Pancreas (tissue), 10 donors: ENCODE measurements at regions not wholly inside any gene's neighbourhood (a gene's known extent, or its start where the extent isn't known, plus 50 kb on each side); places are given as distances from the start of the nearest gene placed in this dataset.

ENCODE experiments used
- ATAC-seq, 4 donors: fragments of 200-7000 bp; cut with Tn5 transposase; one replicate each; pipeline versions ENCODE4 v1.8.0 to v1.9.1; 2020; ENCODE audit warnings: mild to moderate bottlenecking in 4 of 4, moderate library complexity in 4 of 4
- DNase-seq, 6 donors: peaks; one replicate each; pipeline ENCODE4 v3.0.0-alpha.2; 2020
- FAIRE-seq: peaks from 2 replicates; lab custom pipeline; 2012; peaks lifted over from hg19 to GRCh38; lab: Jason Lieb, UNC
- H3K27ac ChIP-seq, 4 donors: fragments of 200-600 bp; sonication (generic); 1 replicate in 3 of 4; 2 replicates in 1 of 4; pipeline versions ENCODE4 v1.5.0 to v1.8.0; 2020
- H3K27me3 ChIP-seq, 4 donors: fragments of 200-600 bp; one replicate each; pipeline ENCODE4 v1.8.0; 2021
- H3K36me3 ChIP-seq, 3 donors: fragments of 200-600 bp; sonication (generic) in 1 of 3; one replicate each; pipeline versions ENCODE4 v1.5.0 to v1.8.0; 2020 to 2021
- H3K4me1 ChIP-seq, 3 donors: fragments of 200-600 bp; one replicate each; pipeline ENCODE4 v1.8.0; 2021
- H3K4me3 ChIP-seq, 4 donors: fragments of 200-600 bp; sonication (generic) in 2 of 4; one replicate each; pipeline versions ENCODE4 v1.5.0 to v1.8.0; 2020 to 2021
- H3K9me3 ChIP-seq, 4 donors: fragments of 200-600 bp; one replicate each; pipeline ENCODE4 v1.8.0; 2021
- CTCF ChIP-seq, 4 donors: fragments of 200-600 bp; sonication (generic) in 3 of 4; IDR thresholded peaks; one replicate each; pipeline versions ENCODE4 v1.5.0 to v1.8.0; 2021; ENCODE audit warnings: antibody characterized with exemption in 4 of 4
- WGBS, 2 donors: extraction: QIAGEN DNeasy Blood & Tissue Kit; methylation state at CpG; one replicate each; pipeline ENCODE4 v1.1.7; 2013; 5-methylcytosine and 5-hydroxymethylcytosine counted together
- intact Hi-C, 3 donors: fragments of 100-400 bp; cut with DNase I; formaldehyde crosslinking; loops; one replicate each; pipeline versions ENCODE4 v1.11.1 to v1.14.2; 2022
- donor health status: healthy with polysubstance abuse.
- donor health status: DM: no; HTN: no; CAD: no; lungs with moderate emphysema.
- donor health status: DM: no; HTN: no; CAD: no.
- donor health status: control.
- donor health status: control.
- donor health status: Bipolar disorder and iron deficiency.
- donor health status: DM: yes; HTN: yes; CAD: no.
- donor health status: DM: no; HTN: no; CAD: no.
- donor health status: DM: no; HTN: no; CAD: no.
- donor health status: DM: yes; HTN: yes; CAD: no.

- no peaks in the 10 kb centered on the region for H3K4me1 ChIP-seq
- FAIRE-seq (no peak), DNase-seq (no peak), ATAC-seq (no peak)
- H3K27me3 ChIP-seq = no peaks in the 10 kb centered on the region
- no peaks in the 10 kb centered on the region for H3K36me3 ChIP-seq
- H3K27ac ChIP-seq = no peak overlapping the region
- intact Hi-C loops = no loop called here
- 76 to 84% methylated on average over 2 of the region's 2 CpGs for WGBS, 2 donors
- H3K9me3 ChIP-seq = no peaks in the 10 kb centered on the region
- H3K4me3 ChIP-seq = no peak overlapping the region
- no peak for TF ChIP-seq CTCF (IDR thresholded peaks at IDR 0.05)
These were observed 70.9 kb downstream of the DIRAS3 start for GRCh38 chr1:67979532-67979931.

- FAIRE-seq = no peak
- 45 to 53% methylated on average over 5 of the region's 5 CpGs for WGBS, 2 donors
- no peak overlapping the region for H3K4me3 ChIP-seq
- H3K27me3 ChIP-seq = no peaks in the 10 kb centered on the region
- DNase-seq = no peak
- no peak for TF ChIP-seq CTCF (IDR thresholded peaks at IDR 0.05)
- H3K4me1 ChIP-seq = no peaks in the 10 kb centered on the region
- ATAC-seq = no peak
- no peaks in the 10 kb centered on the region for H3K36me3 ChIP-seq
- intact Hi-C loops = no loop called here
- no peaks in the 10 kb centered on the region for H3K9me3 ChIP-seq
- H3K27ac ChIP-seq = no peak overlapping the region
These were observed 71.4 kb downstream of the DIRAS3 start for GRCh38 chr1:67978890-67979516.

GRCh38 chr1:67977756-67978155, 72.7 kb downstream of the DIRAS3 start:
- H3K27me3 ChIP-seq = no peaks in the 10 kb centered on the region
- FAIRE-seq = no peak

GRCh38 chr1:67973051-67973450, 77.4 kb downstream of the DIRAS3 start:
- intact Hi-C loops = no loop called here
- H3K4me1 ChIP-seq = no peaks in the 10 kb centered on the region
- H3K27me3 ChIP-seq = no peaks in the 10 kb centered on the region
- H3K36me3 ChIP-seq = no peaks in the 10 kb centered on the region
- H3K27ac ChIP-seq = no peak overlapping the region
- ATAC-seq = no peak
- FAIRE-seq = no peak
- DNase-seq = no peak
- no peaks in the 10 kb centered on the region for H3K9me3 ChIP-seq
- H3K4me3 ChIP-seq = no peak overlapping the region
- no peak for TF ChIP-seq CTCF (IDR thresholded peaks at IDR 0.05)

More at GRCh38 chr1:67977756-67978155, 72.7 kb downstream of the DIRAS3 start:
- DNase-seq = no peak
- Histone ChIP-seq H3K36me3 (no peaks in the 10 kb centered on the region), H3K27ac (no peak overlapping the region), H3K9me3 (no peaks in the 10 kb centered on the region), H3K4me3 (no peak overlapping the region), H3K4me1 (no peaks in the 10 kb centered on the region)
- ATAC-seq = no peak
- 57 to 60% methylated on average over 3 of the region's 3 CpGs for WGBS, 2 donors
- no peak for TF ChIP-seq CTCF (IDR thresholded peaks at IDR 0.05)
- intact Hi-C loops = no loop called here

- DNase-seq (no peak), ATAC-seq (no peak), FAIRE-seq (no peak)
- WGBS, 2 donors = 51 to 52% methylated on average over 2 of the region's 2 CpGs
- Histone ChIP-seq H3K27me3 (no peaks in the 10 kb centered on the region), H3K4me3 (no peak overlapping the region), H3K27ac (no peak overlapping the region), H3K4me1 (no peaks in the 10 kb centered on the region), H3K9me3 (no peaks in the 10 kb centered on the region), H3K36me3 (no peaks in the 10 kb centered on the region)
- intact Hi-C loops = no loop called here
- no peak for TF ChIP-seq CTCF (IDR thresholded peaks at IDR 0.05)
These were observed 80.3 kb downstream of the DIRAS3 start for GRCh38 chr1:67970088-67970487.
